NCI-H82 treated with DMSO at 0.1 percent for 48 hours (cell line): ENCODE measurements at regions not wholly inside any gene's neighbourhood (a gene's known extent, or its start where the extent isn't known, plus 50 kb on each side); places are given as distances from the start of the nearest gene placed in this dataset.
A peak's percentile ranks its signal among the peaks of the same experiment; 100 is the strongest.

Source experiments
- DNase-seq: peaks from one replicate; lab custom pipeline; 2025; ENCODE audit not compliant: unreplicated experiment; lab: John Stamatoyannopoulos, UW

- DNase-seq = no peak
These were observed 470.7 kb upstream of the RBFOX1 start for GRCh38 chr16:6861815-6862477.

DNA sequence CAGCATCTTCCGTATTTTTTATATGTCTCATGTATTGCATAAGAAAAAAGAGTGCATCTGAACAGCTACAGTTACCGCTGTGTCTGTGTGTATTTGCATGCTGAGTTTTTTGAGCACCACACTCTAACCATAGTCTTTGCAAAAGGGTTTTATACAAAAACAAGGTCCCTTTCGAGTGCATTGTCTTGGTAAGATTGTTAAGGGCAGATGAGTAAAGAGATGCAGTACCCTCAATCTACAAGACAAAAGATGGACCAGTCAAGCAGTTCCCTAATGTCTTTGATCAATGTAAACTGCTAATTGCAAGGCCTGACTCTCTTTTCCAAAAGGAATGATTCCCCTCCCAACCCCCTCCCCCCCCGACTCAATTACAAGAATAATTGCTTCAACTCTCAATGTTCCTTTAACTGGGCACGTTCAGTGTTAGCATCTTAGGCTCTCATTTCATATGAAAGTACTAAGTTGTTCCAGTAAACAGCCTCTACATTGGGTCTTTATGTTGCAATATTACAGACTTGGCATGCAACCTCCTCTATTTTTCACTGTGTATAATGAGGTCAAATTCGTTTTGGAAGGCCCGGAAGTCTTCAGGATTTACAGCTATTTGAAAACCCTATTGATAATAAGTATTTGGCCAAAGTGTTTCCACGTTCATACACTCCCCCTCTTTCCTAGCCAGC lies 471.4 kb upstream of the RBFOX1 start:
- no peak for DNase-seq

DNA sequence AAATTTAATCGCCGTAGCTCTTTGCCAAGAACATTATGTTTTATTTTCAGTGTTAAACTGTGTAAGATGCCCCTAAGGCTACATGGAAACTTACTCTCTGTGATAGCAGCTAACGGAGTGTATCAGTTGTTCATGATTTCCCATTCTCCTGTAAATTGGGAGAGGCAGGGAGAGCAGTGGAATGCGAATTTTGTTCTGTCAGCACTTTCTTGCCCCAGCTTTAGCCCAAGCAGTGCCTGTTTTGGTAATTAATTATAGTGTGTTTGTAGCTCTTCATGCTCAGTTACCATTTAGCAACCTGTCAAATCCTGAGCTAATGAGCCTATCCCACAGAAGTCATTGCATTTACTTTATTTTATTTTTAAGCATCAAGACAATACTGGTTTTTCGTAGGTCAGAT lies 475.1 kb upstream of the RBFOX1 start:
- DNase-seq = no peak

- no peak for DNase-seq
These were observed 476.1 kb upstream of the RBFOX1 start for GRCh38 chr16:6856578-6856977.

GRCh38 chr16:6853565-6853964 lies 479.1 kb upstream of the RBFOX1 start:
- no peak for DNase-seq

- DNase-seq = peak; percentile 73
These were observed 479.9 kb upstream of the RBFOX1 start for GRCh38 chr16:6852643-6853225.

- no peak for DNase-seq
These were observed 486.2 kb upstream of the RBFOX1 start for GRCh38 chr16:6846452-6846851.

DNA sequence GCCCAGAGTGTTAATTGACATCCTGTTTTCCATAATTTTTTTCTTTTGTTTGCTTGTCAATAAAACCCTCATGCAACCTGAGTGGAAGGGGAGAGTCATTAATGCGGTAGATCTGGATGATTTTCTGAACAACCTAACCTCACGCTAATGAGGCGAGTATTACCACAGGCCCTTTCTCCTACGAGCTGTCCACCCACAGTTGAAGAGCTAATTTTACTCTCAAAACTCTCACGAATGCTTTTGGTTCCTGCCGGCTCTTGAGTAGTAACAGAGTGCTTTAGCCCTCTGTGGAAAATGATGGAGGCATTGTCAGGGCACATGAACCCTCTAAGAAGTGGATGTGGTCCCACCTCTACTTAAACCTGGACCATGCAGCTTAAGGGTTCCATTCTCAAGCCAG lies 491.3 kb upstream of the RBFOX1 start:
- no peak for DNase-seq

- no peak for DNase-seq
These were observed 494.9 kb upstream of the RBFOX1 start for GRCh38 chr16:6837722-6838121.

DNA sequence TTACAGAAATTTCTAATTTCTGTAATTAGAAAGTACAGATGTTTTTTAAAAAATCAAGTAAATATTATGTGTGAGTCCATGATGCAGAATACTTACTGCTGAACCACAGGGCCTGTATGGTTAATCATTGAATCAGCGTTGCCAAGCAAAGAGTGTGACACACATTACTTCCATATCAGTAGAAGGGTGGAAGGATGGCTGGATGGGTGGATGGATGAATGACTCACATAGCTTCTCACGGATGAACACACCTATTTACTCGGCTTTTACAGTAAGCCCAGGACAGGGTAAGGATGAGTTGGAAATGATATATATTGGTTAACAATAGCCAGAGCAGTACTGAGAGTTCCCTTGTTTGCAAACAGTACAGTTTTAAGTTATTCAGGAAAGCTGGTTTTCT lies 495.9 kb upstream of the RBFOX1 start:
- DNase-seq = no peak

DNA sequence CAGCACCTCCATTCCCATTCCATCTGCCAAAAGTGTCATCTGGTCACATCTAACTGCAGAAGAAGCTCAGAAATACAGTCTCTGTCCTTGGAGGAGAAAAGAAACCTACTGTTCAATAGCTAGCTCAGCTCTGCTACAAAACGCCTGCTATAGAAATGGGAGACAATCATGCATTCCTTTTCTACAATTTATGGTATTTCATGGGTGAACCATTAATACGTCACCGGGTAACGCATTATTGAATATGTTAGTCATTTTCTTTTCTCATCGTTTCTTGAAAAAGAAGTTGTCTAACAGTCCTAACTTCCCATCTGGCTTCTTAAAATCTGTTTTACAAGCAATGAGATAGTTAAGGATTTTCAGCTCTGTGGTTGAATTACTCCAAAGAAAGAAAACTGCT lies 496.7 kb upstream of the RBFOX1 start:
- DNase-seq = no peak

DNA sequence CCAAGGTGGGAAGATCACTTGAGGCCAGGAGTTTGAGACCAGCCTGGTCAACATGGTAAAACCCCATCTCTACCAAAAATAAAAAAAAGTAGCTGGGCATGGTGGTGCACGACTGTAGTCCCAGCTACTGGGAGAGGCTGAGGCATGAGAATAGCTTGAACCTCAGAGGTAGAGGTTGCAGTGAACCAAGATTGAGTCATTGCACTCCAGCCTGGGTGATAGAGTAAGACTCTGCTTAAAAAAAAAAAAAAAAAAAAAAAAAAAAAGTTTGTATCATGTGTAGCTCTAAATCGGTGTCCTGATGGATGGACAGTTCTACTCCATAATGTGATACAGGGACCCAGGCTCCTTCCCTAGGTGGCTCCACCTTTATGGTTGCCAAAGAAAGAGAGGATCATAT lies 497.1 kb upstream of the RBFOX1 start:
- DNase-seq = no peak

GRCh38 chr16:6828690-6829089 lies 504.0 kb upstream of the RBFOX1 start:
- no peak for DNase-seq

DNA sequence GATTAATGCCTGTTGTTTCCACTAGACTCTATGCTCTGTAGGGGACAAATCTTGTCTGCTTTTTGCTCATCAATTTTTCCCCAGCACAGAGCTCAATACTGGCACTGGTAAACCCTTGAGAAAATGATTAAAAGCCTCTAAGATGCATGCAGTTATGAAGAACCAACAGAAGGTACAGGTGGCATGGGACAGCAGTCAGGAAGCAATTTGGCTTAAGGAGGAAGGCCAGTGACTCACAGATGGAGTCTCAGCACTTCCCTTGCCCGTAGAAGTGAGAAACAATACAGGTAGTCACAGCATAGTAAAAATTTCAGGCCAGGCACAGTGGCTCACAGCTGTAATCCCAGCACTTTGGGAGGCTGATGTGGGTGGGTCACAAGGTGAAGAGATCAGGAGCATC lies 504.7 kb upstream of the RBFOX1 start:
- no peak for DNase-seq

GRCh38 chr16:6827267-6827666 lies 505.4 kb upstream of the RBFOX1 start:
- no peak for DNase-seq

DNA sequence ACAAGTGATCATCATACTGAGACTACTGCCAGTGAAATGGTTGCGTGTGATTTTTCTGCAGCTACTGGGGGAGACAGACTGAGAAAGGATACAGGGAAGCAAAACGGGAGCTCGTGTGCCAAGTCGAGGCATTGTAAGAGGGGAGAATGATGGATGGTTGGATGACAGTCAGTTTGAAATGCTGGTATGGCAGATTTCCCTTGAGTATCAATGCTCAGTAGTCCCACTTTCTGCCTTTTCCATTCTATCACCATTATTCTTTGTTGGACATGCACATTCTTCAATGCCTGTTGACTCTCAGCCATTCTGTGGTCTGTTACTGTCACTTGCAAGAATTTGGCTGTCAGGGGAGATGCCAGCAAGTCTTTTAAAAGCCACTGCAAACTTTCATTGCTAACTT lies 510.6 kb upstream of the RBFOX1 start:
- no peak for DNase-seq

DNA sequence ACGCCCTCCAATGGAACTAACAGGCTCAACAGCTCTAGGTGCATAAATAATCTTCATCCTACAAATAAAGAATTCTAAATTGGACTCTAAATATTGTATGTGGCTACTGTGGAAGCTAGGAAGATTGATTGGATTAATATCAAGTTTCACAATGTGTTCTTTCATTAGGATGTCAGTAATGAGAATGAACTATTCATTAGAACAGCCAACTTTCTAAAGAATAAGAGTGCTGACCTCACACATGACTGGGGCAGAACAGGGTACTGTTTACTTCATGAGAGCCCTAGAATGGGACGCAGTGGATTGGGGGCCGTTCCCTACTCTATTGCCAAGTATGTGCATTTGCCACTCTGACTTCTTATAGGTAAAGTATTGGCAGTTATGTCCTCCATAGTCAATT lies 528.2 kb upstream of the RBFOX1 start:
- DNase-seq = no peak

GRCh38 chr16:6803176-6803575 lies 529.5 kb upstream of the RBFOX1 start:
- DNase-seq = no peak

- no peak for DNase-seq
These were observed 535.4 kb upstream of the RBFOX1 start for GRCh38 chr16:6797223-6797622.

GRCh38 chr16:6777624-6778023 lies 555.0 kb upstream of the RBFOX1 start:
- no peak for DNase-seq

GRCh38 chr16:6775712-6776111 lies 556.9 kb upstream of the RBFOX1 start:
- no peak for DNase-seq

DNA sequence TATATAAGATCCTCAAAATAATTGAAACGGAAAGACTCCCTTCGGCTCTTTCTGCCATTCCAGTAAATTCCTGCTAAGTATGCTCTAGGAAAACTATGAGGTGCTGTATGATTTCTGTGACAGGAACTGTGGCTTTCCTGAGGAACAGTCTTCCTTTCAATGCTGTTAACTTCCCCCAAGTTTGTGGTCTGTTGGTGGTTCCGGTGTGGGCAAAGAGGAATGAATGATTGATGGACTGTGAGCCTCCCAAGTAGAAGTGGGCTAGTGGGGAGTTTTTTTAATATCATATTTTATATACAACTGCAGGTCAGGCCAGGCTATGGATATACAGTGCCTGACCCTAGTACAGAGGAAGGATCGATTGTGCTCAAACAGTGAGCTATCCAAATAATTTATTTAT lies 560.7 kb upstream of the RBFOX1 start:
- no peak for DNase-seq

DNA sequence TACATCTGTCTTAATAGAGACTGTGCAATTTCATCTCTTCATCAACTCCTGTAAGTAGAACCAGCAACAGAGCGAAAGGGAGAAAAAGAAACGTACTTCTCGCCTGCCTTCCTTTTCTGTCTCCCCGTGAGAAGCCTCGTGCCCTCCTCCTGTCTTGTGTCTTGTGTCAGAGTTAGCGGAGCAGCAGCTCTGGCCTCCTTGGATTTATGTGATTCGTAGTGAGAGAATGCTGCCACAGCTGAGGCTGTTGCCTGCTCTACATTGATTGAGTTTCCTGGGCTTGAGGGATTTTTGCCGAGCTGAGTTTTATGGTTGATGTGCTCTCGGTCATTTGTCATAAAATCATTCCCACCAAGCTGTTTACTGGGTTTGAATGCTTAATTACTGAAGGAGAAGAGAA lies 579.1 kb upstream of the RBFOX1 start:
- no peak for DNase-seq
